Activated T-cell treated with anti-CD3 and anti-CD28 coated beads for 24 hours (primary cell): ENCODE measurements at regions not wholly inside any gene's neighbourhood (a gene's known extent, or its start where the extent isn't known, plus 50 kb on each side); places are given as distances from the start of the nearest gene placed in this dataset.
"Not testable (repeated sequence)": the region's sequence is repeated elsewhere in the genome, so short reads cannot be mapped to it uniquely, and the experiment has no call there.

Experiments
- DNase-seq: peaks from one replicate; pipeline ENCODE4 v3.0.0-alpha.2; 2020; ENCODE audit warnings: low read depth

DNA sequence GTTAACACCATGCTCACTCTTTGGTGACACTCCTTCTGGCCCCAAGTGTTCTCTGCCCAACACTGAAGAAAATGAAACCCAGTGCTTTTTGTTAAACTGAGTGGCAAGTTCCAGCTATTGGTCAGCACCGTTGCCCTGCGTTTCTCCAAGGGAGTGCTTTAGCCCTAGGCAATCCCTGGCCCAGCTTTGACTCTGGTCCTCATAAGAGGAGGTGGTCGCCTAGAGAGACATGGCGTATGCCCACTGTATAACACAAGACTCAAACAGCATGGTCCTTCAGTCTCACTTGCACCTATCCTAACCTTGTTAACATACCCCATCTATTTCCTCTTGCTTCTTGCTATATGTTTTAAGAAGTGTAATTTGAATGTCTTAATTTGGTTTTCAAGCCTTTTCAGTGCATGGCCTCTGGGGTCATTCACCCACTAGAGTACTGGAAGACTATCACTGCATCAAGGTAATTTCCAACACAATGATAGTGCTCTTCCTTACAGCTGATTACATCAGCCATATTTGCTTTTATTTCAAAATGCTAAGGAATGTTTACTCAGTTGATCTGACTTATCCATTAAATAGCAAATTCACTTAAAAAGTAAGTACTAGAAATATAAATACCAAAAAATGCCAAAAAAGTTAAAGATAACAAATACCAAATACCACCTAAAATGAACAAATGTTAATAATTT, 190.5 kb upstream of the SOX21 start:
- no peak for DNase-seq

DNA sequence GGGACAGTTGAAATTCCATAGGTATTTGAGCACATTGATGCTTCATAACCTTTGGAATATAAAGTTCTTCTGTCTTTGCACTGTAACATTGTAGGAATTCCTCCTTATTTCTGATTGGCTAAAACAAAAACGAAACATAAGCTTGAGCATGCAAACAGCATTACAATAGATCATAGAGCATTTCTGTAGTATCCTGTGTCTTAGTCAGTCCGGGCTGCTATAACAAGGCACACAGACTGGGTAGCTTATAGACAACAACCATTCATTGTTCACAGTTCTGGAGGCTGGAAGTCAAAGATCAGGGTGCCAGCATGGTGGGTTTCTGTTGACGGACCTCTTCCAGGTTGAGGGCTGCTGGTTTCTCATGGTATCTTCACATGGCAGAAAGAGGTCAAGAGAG, 188.7 kb upstream of the SOX21 start:
- no peak for DNase-seq

DNA sequence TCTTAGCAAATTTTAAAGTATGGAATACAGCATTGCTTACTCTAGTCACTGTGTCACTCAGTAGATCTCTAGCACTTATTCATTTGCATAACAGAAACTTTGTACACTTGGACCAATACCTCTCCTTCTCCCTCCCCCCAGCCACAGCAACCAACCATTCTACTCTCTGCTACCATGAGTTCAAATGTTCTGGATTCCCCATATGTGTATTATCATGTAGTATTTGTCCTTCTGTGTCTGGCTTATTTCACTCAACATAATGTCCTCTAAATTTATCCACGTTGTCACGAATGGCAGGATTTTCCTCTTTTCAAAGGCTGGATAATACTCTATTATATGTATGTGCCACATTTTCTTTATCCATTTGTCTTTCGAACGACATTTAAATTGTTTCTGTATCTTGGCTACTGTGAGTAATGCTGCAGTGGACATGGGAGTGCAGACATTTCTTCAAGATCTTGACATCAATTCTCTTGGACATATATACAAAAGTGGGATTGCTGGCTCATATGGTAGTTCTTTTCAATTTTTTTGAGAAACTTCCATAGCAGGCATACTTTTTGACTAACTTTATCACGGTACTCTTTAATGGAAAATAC, 184.5 kb upstream of the SOX21 start:
- DNase-seq, result no peak

DNA sequence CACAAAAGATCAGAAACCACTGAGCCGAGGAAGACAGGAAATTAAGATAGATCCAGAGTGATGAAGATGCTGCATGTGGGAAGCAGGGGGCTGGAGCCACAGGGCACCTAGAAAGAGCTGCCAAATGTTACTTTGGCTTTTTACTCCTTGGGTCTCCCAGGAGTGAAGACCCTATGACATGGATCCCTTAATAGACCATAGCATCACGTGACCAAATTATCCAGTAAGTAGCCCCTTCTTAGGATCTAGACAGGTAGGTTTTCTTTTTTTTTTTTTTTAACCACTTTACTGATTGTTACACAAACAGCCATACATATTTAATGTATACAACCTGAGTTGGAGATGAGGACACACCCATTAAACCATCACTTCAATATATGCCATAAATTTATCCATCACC, 183.9 kb upstream of the SOX21 start:
- DNase-seq, result no peak

DNA sequence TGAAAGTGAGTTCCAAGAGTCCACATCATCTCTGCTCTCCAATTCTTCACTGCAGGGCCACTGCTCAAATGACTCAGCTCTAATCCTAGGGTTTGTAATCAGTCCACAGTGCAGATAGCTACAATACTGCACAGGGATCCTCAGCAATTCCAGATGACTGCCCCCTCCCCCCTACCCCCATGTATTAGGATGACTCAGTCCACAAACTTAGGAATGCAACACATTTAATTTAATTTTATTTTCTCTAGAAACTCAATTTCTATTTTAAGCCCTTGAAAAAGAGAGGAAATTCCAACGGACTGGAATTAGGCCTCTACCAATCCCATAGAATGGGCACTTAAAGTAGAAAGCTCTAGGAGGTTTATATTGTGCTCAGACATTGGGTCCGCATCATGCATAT, 173.8 kb upstream of the SOX21 start:
- DNase-seq, result no peak

DNA sequence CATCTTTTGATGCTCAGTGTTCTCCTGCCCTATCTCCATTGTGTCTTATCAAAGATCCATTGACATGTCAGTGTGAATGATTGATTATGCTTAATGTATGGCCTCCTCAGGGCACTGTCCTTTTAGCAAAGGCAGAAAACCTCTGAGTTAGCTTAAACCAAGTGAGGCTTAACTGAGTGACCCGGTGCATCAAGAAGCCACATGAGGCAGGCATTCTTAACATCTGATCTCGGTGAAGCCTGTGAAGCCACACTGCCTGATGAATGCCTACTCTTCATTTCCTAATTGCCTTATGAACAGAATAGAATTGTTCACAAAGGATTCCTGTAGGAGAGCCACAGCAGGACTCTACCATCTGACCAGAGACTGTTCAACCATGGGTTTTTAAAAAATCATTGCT, 168.1 kb upstream of the SOX21 start:
- no peak for DNase-seq

DNA sequence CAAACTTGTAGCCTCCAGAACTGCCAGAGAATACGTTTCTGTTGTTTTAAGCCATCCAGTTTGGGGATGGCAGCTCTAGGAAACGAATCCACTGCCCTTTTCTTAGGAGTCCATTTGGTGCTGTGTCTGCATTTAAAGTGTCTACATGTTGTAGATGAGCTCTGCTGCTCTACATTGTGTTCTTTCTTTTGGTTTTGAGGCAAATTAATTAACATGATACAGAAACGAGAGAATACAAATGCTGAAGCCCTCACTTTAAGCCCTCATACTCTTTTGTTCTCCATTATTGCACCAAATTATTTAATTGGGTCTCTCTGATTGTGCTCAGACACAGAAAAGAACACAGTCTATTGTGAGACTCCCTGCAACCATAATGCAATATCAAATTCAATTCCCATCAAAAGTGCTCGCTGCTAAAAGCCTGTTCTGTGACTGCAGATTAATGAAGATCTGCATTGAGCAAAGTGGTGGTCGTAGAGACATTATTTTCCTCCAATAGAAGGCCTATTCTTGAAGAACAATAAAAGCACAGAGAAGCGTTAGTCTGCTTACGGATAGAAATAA, 166.3 kb upstream of the SOX21 start:
- DNase-seq, result no peak

DNA sequence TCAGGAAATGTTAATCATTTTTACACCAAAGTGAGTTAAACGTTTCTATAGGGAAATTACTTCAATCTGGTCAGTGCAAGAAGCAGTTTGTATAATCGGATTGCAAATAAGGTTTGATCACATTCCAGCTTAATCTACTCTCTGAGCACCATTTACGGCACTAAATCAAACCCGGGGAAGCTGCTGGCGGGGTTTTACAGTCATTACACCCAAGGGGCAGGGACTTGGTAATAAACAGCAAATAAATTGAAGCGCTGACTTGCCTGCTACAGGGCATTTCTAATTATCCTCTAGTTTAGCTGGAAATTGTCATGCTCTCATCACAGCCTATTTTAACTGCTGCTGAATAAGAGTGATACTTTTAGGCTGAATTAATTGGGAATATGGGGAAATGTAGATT, 152.1 kb upstream of the SOX21 start:
- DNase-seq, result no peak

DNA sequence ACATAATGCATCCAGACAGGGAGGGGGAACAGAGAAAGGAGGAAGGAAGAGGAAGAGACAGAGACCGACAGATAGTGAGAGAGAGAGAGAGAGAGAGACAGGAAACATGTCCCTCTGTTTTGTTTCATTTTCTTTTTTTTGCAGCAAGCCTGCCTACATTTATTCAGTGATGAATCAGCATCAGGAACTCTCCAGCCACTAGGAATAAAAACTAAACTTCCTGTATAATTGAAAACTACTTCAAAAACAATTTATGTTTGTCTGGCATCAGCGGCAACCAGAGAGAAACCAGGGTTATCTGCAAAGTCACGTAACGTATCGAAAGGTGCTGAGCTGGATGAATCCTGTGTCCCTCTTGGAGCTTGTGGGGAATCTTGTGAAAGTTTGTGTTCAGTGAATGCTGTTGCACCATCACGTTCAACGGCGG, 148.6 kb upstream of the SOX21 start:
- DNase-seq, result no peak

DNA sequence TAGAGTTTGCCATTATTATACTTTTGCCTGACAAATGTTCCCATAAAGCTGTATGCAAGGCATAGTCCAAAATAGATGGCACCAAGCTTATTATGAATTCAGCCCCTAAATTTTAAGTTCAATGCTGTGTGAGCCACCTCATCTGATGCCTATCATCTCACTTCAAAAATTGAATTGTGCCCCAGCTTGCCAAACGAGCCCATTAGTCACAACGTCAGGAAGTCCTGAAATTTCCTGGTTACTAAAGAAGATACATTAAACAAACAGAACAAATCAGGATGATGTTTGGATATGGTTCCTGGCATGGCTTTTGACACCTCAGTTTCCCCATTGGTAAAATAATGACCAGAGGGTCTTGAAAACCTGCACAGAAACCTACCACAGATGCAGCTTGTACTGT, 147.5 kb upstream of the SOX21 start:
- no peak for DNase-seq

DNA sequence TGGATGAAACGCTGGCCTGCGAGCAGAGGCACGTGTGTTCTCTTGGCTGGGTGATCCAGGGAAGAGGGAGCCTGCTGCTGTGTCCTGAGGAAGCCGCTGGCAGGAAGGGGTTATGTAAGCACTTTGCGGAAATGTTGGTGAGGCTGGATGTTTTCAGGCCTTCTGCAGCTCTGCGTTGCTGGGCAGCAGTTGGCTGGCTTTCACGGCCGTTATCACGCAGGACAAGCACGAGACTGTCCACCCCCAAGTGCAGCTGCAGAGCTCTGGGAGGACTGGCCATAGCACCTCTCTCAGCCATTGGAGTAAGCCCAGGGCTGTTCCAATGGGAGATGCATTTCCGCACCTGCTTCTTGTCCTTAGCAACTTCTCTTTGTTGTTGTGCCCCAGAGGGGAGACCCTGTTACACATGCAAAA, 146.9 kb upstream of the SOX21 start:
- no peak for DNase-seq

DNA sequence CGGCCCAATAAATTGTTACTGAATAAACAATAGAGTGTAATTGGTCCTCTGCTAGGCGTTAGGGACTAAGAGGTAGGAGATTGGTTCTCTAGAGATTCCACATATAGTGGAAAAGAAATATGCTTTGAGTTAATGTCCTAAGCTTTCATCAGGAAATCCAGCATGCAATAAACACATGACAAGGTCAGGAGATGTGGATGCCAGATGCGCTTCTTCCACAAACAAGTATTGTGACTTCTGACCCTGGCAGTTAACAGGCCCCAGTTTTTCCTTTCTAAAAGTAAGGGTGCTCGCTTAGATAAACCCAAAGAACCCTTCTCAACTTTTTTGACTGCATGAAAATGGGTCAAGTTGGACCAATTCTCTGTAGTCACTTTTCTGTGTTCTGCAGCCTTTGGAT, 146.5 kb upstream of the SOX21 start:
- no peak for DNase-seq

DNA sequence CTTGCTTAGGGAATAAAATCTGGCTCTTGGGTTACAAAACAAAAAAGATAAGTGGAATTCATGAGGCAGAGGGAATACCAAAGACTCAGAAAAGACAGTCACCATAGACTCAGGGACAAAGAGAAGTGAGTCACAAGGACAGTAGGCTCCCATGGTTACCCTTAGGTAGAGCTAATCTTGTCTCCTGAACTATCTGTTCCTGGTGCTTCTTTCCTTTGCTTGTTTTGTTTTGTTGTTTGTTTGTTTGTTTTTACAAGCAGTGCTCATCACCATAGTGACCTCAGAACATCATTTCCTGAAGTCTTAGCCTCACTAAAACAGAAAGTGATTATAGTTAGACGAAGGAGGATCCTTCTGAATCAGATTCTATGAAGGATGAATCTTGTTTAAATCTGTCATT, 142.3 kb upstream of the SOX21 start:
- DNase-seq, result no peak

DNA sequence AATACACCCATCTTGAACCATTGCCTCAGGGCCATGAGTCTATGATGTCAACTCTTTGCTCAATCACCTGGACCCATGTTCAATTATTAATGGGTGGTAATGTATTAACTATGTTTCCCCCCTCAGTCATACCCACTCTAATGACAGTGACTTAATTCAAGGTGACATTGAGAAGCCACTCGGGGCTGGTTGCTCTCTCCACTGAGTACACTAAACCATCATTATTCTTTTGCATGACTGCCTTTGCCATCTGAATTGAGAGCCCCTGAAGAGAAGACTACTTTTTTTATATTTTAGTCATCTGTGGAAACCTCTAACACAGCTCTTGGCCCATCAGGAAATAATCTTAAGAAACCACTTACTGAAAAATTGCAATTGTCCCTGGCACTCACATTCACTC, 139.2 kb upstream of the SOX21 start:
- no peak for DNase-seq

DNA sequence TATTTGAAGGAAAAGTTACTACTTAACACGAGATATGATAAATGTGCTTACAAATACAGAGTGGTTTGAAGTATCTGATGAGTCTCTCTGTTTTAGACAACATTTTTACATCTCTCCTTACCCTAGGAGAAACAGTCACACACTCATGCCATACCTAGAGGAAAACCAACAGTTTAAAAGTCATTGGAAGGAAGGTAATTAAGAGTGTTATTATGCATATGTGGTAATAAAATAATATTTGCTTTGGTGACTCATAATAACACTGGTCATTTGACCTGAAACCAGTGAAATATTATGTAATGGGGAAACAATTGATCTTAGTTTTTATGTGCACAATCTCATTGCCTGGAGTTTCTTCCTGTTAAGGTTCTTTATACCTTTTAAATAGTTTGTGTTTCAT, 136.9 kb upstream of the SOX21 start:
- no peak for DNase-seq

DNA sequence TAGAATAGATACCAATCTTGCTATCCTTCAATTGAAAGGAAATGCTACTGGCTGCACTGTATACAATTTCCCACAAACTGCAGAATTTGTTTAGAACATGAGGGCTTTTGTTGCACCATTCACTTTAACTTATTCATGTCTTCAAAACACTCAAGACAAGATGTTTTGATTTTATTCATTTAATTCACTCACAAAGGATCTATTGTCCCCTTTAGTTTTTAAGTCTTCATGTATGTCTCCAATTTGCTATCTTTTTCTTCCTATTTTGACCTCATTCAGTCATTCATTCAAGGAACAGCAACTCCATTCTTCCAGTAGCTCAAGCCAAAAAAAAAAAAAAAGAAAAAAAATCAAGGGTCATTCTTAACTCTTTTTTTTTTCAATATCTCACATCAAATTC, 130.6 kb upstream of the SOX21 start:
- no peak for DNase-seq

DNA sequence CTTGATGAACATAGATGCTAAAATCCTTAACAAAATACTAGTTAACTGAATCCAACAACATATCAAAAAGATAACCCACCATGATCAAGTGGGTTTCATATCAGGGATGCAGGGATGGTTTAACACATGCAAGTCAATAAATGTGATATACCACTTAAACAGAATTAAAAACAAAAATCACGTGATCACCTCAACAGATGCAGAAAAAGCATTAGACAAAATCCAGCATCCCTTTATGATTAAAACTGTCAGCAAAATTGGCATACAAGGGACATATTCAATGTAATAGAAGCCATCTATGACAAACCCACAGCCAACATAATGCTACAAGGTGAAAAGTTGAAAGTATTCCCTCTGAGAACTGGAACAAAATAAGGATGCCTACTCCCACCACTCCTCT, 124.7 kb upstream of the SOX21 start:
- not testable (repeated sequence) for DNase-seq

DNA sequence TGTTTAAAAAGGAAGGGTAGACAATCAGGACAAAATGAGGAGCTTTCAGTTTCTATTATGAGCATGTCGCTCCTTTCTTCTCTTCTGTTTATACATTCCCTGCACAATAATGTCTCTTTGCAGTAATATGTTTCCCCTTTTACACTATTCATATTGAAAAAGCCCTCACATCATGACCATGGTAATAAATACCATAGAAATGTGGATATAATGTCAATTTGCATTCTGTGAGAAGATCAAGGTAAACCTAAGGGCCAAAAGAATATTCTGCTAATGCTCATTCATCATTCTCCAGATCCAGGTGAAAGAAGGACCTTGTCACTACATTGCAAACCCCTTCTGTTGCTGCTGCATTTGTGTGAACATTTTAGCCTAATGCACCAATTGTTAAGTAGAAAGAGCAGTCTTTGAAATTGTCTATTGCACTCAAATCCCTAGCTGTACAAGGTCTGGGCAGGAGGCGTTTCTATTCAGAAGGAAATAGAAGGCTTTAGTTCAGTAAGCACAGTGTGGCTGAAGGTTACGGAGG, 117.6 kb upstream of the SOX21 start:
- no peak for DNase-seq

DNA sequence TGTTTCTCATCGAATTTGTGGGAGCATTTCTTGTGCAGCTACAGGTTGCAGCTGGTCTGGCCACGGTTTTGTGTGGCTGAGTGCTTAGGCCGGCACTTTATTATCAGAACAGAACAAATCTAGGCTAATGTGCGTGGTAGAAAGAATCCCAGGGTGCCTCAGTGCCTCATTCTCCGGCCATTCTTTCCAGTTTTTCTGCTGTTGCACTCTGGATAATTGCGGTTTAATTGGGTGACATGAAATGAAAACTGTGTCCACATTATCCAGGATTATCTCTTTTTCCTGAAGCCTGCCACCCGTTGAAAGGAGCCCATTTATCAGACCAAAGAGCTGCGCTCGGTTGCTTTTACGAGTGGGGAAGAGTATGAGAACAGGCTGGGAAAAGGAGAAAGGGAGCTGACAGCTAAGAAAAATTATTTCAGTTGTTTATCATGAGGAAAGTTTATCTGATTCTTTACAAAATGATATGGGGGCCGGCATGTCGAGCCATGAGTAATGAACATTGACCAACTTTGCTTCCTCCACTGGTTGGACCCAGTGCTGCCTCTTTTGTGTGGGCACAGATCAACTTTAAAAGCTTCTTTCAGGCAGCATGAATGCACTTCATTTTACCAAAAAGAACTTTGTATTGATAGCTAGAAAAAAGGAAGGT, 117.0 kb upstream of the SOX21 start:
- no peak for DNase-seq

DNA sequence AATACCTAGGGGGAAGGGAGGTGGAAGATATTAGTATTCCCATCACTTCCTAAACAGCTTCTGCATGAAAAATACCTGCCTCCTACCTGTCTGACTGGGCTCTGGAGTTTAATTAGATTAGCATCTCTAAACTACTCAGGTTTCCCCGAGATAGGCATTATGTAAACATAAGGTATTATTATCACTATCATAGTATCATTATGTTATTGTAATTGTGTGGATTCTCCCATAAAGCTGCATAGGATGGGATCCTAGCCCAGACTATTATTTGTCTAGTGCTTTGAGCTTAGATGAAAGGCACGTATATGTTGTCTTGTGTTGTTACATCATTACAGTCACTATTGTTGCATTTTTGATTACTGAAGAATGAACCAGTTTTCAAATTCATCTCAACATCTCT, 115.2 kb upstream of the SOX21 start:
- DNase-seq, result no peak

DNA sequence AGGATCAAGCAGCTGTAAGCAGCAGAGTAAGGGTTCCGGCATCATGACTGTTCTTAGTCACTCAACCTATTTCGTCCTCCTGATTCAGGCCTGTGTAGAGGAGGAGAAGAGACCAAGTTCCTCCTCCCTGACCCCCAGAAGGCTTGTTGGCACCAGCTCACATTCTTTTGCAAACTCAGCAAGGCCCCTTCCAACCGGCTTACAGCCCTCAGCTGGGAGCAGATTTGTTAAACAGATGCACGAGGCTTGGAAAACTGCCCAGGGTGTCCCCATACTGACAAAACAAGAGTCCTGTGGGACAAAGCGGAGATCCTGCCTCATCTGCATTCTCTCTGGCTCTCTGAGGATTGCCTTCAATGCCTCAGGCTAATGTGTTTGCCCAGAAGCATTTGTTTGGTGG, 113.2 kb upstream of the SOX21 start:
- no peak for DNase-seq

DNA sequence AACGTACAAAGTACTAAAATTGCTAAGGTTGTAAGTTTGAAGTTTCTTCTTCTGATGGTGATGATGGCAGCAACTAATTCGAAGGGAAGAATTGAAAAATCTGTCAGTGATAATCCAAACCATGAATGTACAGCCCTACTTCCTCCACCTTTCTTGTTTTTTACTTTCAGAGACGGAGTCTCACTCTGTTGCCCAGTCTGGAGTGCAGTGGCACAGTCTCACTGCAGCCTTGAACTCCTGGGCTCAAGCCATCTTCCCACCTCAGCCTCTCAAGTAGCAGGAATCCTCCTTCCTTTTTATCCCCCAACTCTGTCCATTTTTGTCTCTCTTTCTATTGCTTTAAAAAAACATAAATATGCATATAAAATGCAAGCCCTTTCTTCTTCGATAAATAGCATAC, 112.3 kb upstream of the SOX21 start:
- no peak for DNase-seq

DNA sequence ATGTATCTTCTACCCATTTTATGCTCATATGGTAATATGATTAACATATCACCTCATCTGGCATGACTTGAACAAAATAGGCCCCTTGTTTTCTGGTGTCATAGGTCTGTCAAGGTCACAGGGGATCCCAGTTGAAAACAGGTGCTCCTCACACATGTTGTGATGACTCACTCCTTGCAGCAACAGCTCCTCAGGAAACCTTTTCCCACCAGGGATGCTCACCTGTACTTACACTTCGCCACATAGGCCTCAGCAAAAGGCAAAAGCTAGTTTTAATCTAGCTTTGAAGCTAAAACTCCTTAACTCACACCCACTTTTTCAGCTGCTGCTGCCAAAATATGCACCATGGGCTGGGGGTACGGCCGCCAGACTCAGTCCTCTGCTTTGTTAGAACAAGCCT, 110.0 kb upstream of the SOX21 start:
- no peak for DNase-seq
